ENCODE measurements at regions not wholly inside any gene's neighbourhood (a gene's known extent, or its start where the extent isn't known, plus 50 kb on each side); places are given as distances from the start of the nearest gene placed in this dataset.

DNA sequence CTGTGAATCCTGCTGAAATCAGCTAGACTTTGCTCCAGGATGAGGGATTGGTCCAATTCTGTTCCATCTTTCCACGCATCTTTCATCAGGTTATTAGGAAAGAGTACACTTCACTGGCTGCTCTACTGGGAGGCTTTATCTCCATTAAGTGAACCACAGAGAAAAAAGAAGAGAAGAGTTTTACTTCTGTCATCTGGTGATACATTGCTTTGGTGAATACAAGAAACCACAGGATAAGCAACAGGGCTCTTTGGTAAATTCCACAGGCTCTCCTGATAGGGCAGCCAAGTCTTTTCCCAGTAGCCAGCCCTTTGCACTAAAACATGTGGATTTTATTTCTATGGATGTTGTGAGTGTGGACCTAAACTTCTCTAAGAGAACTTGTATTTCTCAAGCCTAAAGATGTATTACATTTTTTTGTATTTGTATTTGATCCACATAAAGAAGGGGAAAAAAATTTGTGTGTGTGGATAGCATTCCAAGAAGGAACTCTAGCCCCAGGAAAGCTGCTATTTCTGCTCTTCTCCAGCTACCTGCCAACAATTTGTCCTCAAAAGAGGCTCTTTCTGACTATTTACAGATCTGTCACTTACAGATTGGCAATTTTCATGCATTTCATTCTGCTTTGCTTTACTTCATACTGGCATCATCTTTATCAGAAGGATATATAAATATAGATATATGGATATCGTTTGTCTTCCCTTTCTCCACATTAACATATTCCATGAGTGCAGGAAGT is 1117.6 kb upstream of the TMEM132C start:
- Histone ChIP-seq H2AFZ (ENCODE audit: low read depth, low read length) (no peak overlapping the region), H4K20me1 (replicated peaks; ENCODE audit: control insufficient read depth, extremely low read depth, insufficient read depth, low read length) (no peaks in the 10 kb centered on the region), H3K27ac (ENCODE audit: insufficient read depth, low read depth, low read length) (no peak overlapping the region), H3K9ac (replicated peaks; ENCODE audit: extremely low read depth, insufficient read depth, low read length) (no peak overlapping the region), H3K4me1 (ENCODE audit: control insufficient read depth, extremely low read depth, insufficient read depth, low read length) (no peaks in the 10 kb centered on the region), H3K36me3 (ENCODE audit: control insufficient read depth in 2 of 2, extremely low read depth in 1 of 2, insufficient read depth in 2 of 2, low read length in 2 of 2) (no peaks in the 10 kb centered on the region), H3K4me2 (ENCODE audit: insufficient read depth, low read length) (no peak overlapping the region), H3K9me1 (replicated peaks; ENCODE audit: control insufficient read depth, extremely low read depth, insufficient read depth, low read length) (no peaks in the 10 kb centered on the region), H3K79me2 (ENCODE audit: control insufficient read depth, insufficient read depth, low read length) (no peaks in the 10 kb centered on the region), H3K9me3 (replicated peaks; ENCODE audit: control insufficient read depth, insufficient read depth, low read length) (no peaks in the 10 kb centered on the region), H3K4me3 (replicated peaks in 1 of 3; ENCODE audit: insufficient read depth in 1 of 3, low read depth in 1 of 3, low read length in 3 of 3) (no peak overlapping the region), H3K27me3 (ENCODE audit: control insufficient read depth in 2 of 2, insufficient read depth in 2 of 2, low read length in 2 of 2) (no peaks in the 10 kb centered on the region)
- intact Hi-C loops (cut with micrococcal nuclease) (no loop called here), dilution Hi-C loops (cut with MboI; ENCODE audit: extremely low pct_ligation_motif_present, low sequenced_read_pairs) (no loop called here)
- TF ChIP-seq POLR2A (IDR thresholded peaks at IDR 0.05; ENCODE audit: low read depth, low read length) (no peak), EZH2 (IDR thresholded peaks at IDR 0.05; ENCODE audit: borderline replicate concordance, low read depth, low read length, severe bottlenecking) (no peak), GATA2 (IDR thresholded peaks at IDR 0.05; ENCODE audit: insufficient read depth, insufficient read length, low read depth, low read length) (no peak), MYC (IDR thresholded peaks at IDR 0.05; ENCODE audit: low read depth, low read length) (no peak)
- TF ChIP-seq, protein P1, sequence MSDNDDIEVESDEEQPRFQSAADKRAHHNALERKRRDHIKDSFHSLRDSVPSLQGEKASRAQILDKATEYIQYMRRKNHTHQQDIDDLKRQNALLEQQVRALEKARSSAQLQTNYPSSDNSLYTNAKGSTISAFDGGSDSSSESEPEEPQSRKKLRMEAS (IDR thresholded peaks at IDR 0.05; ENCODE audit: insufficient read depth, insufficient read length), result no peak
- TF ChIP-seq, protein P2, sequence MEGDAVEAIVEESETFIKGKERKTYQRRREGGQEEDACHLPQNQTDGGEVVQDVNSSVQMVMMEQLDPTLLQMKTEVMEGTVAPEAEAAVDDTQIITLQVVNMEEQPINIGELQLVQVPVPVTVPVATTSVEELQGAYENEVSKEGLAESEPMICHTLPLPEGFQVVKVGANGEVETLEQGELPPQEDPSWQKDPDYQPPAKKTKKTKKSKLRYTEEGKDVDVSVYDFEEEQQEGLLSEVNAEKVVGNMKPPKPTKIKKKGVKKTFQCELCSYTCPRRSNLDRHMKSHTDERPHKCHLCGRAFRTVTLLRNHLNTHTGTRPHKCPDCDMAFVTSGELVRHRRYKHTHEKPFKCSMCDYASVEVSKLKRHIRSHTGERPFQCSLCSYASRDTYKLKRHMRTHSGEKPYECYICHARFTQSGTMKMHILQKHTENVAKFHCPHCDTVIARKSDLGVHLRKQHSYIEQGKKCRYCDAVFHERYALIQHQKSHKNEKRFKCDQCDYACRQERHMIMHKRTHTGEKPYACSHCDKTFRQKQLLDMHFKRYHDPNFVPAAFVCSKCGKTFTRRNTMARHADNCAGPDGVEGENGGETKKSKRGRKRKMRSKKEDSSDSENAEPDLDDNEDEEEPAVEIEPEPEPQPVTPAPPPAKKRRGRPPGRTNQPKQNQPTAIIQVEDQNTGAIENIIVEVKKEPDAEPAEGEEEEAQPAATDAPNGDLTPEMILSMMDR (IDR thresholded peaks at IDR 0.05; ENCODE audit: extremely low read depth in 1 of 2, insufficient read depth in 1 of 2, low read depth in 1 of 2, low read length in 2 of 2), result no peak
- no TSS peak for BruUV-seq (replicated peaks)
- CTCF ChIA-PET, result no interaction called here
- FAIRE-seq, result no peak
- POLR2A ChIA-PET, result no interaction called here
- DNase-seq (ENCODE audit: low read depth, low spot score), result no peak

All from endothelial cell of umbilical vein (primary cell).